ENCODE measurements at regions not wholly inside any gene's neighbourhood (a gene's known extent, or its start where the extent isn't known, plus 50 kb on each side); places are given as distances from the start of the nearest gene placed in this dataset.

DNA sequence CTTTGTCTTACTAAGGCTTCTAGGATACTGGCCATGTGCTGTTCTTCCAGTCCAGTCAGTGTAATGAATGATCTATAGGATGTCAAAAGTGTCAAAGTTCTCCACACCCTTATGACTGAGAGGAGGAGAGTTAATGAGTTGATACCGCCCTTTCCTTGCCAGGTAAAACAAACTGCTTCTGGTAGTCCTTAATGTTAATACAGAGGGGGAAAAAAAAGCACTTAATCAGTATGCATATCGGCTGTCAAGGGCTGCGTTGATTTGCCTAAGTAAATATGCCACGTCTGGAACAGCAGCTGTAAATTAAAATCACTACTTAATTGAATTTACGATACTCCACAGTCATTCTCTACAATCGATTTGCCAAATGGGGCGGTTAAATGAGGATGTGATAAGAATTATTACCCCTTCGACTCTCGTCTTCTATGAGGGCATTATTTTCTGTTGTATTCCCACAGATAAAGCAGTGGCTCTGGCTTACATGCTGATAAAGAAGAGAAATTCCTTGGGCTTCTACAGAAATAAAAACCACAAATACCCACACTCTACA, 416.0 kb downstream of the KCNH5 start:
- DNase-seq (ENCODE audit: extremely low read depth in 1 of 2, low read depth in 1 of 2) = no peak

DNA sequence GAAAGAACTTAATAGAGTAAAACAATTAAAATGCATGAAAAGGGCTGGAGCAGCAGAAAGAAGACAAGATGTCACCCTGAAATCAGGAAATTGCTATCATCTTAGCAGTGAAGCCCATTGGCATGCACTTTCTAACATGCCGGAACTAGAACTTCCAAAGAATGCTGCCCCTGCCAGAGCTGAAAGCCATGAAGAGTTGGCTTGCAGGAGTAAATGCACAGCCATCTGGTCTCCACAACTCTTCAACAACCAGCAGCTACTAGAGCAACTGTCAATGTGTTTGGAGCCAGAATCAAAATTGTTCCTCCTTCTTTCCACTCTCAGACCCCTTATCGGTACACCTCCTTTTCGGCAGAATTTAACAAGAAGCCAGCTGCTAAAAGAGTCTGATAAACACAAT, 414.1 kb downstream of the KCNH5 start:
- no peak for DNase-seq (ENCODE audit: extremely low read depth in 1 of 2, low read depth in 1 of 2)

DNA sequence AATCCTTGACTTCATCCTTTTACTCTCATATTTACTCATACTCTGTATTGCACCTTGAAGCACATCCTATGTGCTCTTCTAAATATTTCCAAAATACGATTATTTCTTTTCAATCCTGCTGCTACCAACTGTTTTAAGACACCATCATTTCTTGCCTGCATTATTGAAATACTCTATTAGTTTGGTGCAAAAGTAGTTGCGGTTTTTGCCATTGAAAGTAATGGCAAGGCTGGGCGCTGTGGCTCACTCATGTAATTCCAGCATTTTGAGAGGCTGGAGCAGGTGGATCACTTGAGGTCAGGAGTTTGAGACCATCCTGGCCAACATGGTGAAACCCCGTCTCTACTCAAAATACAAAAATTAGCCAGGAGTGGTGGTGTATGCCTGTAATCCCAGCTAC, 412.5 kb downstream of the KCNH5 start:
- no peak for DNase-seq (ENCODE audit: extremely low read depth in 1 of 2, low read depth in 1 of 2)

DNA sequence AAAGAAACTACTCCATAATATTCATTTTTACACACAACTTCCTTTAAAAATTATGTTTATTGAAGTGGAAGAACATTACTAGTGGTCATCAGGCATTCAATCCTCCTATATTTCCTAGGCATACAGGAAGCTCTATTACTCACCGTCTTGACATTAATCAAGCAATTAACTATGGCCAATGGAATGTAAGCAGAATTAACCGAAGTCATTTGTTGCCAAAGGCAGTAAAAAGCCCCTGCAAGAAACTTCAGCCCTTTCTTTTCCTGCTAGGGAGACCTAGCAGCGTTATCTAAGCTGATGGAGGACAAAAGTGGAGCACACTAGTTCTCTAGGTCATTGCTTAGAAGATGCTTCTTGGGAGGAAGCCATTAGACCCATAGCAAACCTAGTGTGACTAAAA, 399.6 kb downstream of the KCNH5 start:
- no peak for DNase-seq (ENCODE audit: extremely low read depth in 1 of 2, low read depth in 1 of 2)
